ENCODE measurements at regions not wholly inside any gene's neighbourhood (a gene's known extent, or its start where the extent isn't known, plus 50 kb on each side); places are given as distances from the start of the nearest gene placed in this dataset.

DNA sequence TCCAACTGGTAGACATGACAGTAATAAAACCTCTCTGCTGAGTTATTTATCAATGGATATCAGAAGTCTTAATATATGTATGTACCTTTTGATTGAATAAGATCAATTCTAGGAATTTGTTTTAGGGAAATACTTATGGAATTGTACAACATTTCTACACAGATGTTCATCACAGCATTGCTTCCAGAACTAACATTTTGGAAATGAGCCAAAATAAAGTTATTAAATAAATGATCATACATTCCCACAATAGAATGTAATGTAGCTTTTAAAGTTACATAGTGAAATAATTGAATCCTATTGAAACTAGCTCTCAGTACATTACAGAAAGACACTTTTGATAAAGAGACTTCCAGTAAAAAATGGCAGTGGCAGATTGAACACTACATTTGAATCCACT, 481.6 kb upstream of the LRRN3 start:
- no peak for DNase-seq

DNA sequence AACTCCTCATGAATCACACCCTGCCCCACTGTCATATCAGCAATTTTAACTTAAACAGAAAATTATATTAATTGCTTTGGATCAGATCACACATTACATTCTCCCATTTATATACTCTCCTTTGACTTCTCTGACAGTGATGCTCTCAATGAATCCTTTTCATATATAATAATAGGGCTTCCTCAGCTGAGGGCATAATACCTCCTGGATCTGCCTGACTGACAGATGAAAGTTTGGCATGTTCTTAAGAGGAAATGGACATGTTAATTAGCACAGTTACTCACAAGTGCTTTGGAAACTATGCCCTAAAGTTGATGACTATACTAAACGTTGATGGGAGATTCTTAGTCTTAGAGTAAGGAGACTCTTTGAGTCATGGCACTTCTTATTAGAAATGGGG, 478.2 kb upstream of the LRRN3 start:
- DNase-seq: no peak

All from stimulated activated CD4-positive, alpha-beta T cell treated with anti-CD3 and anti-CD28 coated beads, Interleukin-4, amount 100 ng/mL, for 1 hour (primary cell).